ENCODE measurements at regions not wholly inside any gene's neighbourhood (a gene's known extent, or its start where the extent isn't known, plus 50 kb on each side); places are given as distances from the start of the nearest gene placed in this dataset.

- no peak for DNase-seq (ENCODE audit: low read depth, low spot score)
- no peak overlapping the region for H3K4me3 ChIP-seq (ENCODE audit: low read depth, low read length)
- ChIA-PET CTCF (no interaction called here), POLR2A (no interaction called here)
- no peaks in the 10 kb centered on the region for H3K9me3 ChIP-seq (ENCODE audit: control insufficient read depth, insufficient read depth, low read length)
- no peak for TF ChIP-seq CTCF (IDR thresholded peaks at IDR 0.05; ENCODE audit: low read depth, low read length)
- H3K27me3 ChIP-seq (ENCODE audit: control insufficient read depth, insufficient read depth, low read length): peaks cover 25% of the 10 kb centered on the region
- H3K27ac ChIP-seq (ENCODE audit: low read depth, low read length): no peak overlapping the region
These were observed 193.8 kb upstream of the TLE3 start for GRCh38 chr15:70291305-70292075.

GRCh38 chr15:70290708-70291107, 193.0 kb upstream of the TLE3 start:
- TF ChIP-seq CTCF (IDR thresholded peaks at IDR 0.05; ENCODE audit: low read depth, low read length): no peak
- Histone ChIP-seq H3K4me3 (ENCODE audit: low read depth, low read length) (no peak overlapping the region), H3K27me3 (ENCODE audit: control insufficient read depth, insufficient read depth, low read length) (peaks cover 24% of the 10 kb centered on the region), H3K27ac (ENCODE audit: low read depth, low read length) (no peak overlapping the region), H3K9me3 (ENCODE audit: control insufficient read depth, insufficient read depth, low read length) (no peaks in the 10 kb centered on the region)
- POLR2A ChIA-PET: no interaction called here
- DNase-seq (ENCODE audit: low read depth, low spot score): no peak
- CTCF ChIA-PET: no interaction called here

- no peak for DNase-seq (ENCODE audit: low read depth, low spot score)
- H3K27ac ChIP-seq (ENCODE audit: low read depth, low read length): peak overlapping the region; percentile 11
- ChIA-PET POLR2A (no interaction called here), CTCF (no interaction called here)
- TF ChIP-seq CTCF (IDR thresholded peaks at IDR 0.05; ENCODE audit: low read depth, low read length): no peak
- no peak overlapping the region for H3K4me3 ChIP-seq (ENCODE audit: low read depth, low read length)
- H3K9me3 ChIP-seq (ENCODE audit: control insufficient read depth, insufficient read depth, low read length): no peaks in the 10 kb centered on the region
- peaks cover 15% of the 10 kb centered on the region for H3K27me3 ChIP-seq (ENCODE audit: control insufficient read depth, insufficient read depth, low read length)
These were observed 191.7 kb upstream of the TLE3 start for GRCh38 chr15:70289191-70289955.

GRCh38 chr15:70286113-70286806, 188.5 kb upstream of the TLE3 start:
- Histone ChIP-seq H3K27ac (ENCODE audit: low read depth, low read length) (no peak overlapping the region), H3K9me3 (ENCODE audit: control insufficient read depth, insufficient read depth, low read length) (no peaks in the 10 kb centered on the region), H3K4me3 (ENCODE audit: low read depth, low read length) (no peak overlapping the region), H3K27me3 (ENCODE audit: control insufficient read depth, insufficient read depth, low read length) (peaks cover 6% of the 10 kb centered on the region)
- DNase-seq (ENCODE audit: low read depth, low spot score): no peak
- POLR2A ChIA-PET: no interaction called here
- CTCF ChIA-PET: no interaction called here
- TF ChIP-seq CTCF (IDR thresholded peaks at IDR 0.05; ENCODE audit: low read depth, low read length): no peak

Measured in AG04450 (cell line).